NOMO-1 treated with DMSO at 0.1 percent for 48 hours (cell line): ENCODE measurements at regions not wholly inside any gene's neighbourhood (a gene's known extent, or its start where the extent isn't known, plus 50 kb on each side); places are given as distances from the start of the nearest gene placed in this dataset.

Experiments
- DNase-seq: peaks from one replicate; lab custom pipeline; 2025; ENCODE audit not compliant: unreplicated experiment; lab: John Stamatoyannopoulos, UW

DNA sequence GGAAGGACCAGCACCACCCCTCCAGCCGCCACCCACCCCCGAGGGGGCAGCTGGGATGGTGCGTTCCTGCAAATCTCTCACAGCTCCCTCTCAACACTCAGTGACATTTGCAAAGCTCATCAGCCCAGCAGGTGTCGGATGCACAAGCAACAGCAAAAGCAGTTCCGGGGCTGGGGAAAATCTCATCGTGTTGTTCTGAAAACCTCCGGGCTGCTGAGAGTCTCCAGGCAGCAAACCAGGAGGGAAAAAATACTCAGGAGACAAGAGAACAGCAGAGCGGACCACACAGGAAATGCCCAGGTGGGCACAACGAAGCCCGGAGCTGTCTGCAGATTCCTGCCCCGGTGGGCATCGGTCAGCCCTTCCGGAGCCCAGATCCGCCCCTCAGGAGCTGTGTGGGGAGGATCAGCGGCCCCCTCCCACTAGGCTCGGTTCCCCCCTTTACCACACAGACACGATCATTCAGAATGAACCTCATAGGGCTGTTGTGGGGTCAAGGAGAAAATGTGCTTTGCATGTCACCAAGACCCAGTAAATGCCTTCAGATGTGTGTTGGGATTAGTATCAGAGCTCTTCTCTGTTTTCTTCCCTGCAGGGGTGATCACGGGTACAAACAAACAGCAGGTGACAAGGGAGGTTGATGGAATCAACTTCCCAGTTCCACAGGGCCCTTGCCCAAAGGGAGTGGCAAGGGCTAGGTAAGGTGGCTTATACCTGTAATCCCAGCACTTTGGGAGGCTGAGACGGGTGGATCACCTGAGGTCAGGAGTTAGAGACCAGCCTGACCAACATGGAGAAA lies 127.0 kb upstream of the TIAM1 start:
- no peak for DNase-seq

DNA sequence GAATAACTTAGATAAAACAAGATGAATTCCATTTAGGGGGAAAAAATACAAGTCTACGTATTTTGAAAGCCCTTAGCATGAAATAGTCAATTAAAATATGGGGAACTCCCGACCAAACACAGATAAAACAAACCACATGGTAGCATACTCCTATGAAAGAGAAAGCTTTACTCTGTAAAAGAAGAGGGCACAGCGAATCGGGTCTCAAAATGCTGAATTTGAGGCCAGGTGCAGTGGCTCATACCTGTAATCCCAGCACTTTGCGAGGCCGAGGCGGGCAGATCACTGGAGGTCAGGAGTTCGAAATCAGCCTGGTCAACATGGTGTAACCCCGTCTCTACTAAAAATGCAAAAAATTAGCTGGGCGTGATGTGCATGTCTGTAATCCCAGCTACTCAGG lies 116.9 kb upstream of the TIAM1 start:
- DNase-seq, result no peak

DNA sequence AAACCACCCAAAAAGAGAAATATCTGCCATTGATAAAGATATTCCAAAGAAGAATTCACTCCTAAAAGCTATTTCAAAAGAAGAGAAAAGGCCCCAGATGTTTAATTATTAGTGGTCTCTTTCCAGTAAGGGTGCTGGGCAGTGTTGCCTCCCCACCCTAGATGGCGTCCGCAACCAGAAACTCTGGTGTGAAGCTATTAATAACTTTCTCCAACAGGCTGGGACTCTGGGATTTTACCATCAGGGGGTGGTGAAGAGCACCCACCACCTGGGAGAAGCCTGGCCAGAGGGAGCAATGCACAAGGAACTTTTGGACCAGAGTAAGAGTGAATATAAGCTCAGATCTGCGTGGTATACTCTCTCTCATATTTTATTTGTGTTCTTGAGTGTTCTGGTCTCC lies 115.4 kb upstream of the TIAM1 start:
- DNase-seq, result no peak

DNA sequence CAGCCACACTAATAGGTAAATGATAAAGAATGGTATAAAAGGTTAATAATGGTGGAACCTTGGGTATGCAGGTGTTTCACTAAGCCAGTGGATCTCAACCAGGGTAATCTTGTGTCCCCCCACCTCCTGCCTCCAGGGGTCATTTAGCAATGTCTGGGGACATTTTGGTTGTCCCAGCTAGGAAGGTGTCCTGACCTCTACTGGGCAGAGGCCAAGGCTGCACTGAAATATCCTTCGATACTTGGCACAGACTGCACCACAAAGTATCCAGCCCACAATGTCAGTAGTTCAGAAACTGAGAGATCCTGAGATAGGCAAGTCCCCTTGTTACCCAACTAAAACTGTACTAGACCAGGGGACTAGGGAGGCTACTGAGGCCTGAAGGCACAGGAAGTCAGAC lies 113.6 kb upstream of the TIAM1 start:
- DNase-seq, result no peak

DNA sequence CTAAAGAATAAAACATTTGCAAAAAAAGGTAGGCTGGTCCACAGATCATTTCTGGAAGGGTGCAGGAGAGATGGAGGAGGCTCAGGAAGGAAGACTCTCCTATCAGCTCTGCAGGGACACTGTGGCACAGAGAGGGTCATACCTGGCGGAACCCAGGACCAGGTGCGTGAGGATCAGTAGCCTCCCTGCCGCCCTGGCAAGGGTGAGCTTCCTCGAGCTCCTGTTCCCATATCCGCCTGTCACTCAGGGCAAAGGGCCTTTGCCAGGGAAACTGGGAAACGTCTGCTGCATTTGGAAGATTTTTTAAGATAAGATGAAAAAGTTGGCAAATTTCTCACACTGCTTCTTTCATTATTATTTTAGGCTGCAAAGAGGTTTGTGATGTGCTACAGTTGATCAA lies 112.1 kb upstream of the TIAM1 start:
- no peak for DNase-seq

DNA sequence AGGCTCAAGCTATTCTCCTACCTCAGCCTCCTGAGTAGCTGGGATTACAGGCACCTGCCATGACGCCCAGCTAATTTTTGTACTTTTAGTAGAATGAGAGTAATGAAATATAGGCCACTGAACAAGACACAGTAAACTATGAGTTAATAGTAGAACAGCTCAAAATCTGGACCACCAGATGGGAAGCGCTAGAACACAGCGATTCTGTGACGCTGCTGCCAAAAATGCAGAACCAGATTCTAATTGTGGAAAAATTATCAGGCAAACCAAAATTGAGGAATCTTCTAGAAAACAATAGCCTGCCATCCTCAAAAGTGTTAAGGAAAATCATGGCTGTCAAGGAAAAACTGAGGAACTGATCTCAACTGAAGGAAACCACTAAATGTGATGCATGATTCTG lies 111.4 kb upstream of the TIAM1 start:
- DNase-seq, result no peak

DNA sequence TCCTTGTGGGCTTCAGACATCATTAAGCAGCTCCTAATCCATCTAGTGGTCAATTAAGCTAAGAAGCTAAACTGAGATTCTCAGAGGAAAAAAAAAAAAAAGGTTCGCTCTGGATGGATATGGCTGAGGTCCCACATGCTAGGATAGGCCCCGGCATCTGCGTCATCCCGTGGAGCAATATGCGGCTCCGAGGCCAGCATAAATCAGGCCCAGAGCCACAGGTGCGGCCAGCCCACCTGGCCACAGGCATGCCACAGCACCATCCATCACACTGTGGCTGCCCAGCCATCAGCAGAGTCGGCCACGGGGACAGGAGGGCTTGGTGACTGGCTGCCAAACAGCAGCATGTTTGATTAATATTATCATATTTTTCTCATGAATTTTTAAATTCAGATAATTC lies 106.9 kb upstream of the TIAM1 start:
- DNase-seq, result no peak

DNA sequence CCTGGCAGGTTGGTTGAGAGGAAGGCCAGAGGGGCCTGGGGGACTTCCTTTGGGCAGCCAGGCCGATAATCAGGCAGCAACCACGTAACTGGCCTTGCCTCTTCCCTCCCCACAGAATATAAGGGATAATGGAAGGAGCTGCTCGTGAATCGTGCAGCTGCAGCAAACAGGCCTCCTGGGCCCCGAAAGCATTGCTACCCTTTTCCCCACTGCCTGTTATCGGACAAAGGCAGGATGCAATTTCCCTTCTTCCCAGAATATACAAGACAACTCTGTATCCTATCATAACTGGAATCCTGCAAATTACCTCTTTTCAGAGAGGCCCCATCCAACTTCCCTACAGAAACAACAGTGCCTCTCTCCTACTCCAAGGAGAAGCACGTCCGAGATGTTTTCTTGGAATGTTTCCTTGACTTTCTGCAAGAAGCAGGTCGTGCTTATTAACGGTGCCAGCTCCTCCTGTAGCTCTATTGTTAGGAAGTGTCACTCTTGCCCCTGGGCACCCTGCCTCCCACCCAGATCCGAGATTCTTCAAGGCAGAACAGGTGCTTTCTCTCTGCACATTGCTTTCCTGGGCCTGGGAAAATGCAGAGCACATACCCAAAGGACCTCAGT lies 106.0 kb upstream of the TIAM1 start:
- DNase-seq, result no peak

DNA sequence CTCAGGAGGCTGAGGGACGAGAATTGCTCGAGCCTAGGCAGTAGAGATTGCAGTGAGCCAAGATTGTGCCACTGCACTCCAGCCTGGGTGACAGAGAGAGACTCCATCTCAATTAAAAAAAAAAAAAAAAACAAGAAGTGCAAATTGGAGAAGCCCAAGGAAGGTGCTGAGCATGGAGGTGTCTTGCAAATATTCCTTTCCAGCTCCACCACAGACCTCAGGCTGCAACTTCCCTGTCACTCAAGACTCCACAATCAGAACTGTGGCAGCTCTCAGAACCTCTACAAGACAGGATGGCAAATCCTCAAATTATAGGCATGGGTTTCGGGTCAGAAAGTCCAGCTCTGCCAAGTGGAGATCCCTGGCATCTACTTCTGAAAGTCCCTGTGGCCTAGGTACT lies 104.4 kb upstream of the TIAM1 start:
- DNase-seq, result peak; percentile 38

DNA sequence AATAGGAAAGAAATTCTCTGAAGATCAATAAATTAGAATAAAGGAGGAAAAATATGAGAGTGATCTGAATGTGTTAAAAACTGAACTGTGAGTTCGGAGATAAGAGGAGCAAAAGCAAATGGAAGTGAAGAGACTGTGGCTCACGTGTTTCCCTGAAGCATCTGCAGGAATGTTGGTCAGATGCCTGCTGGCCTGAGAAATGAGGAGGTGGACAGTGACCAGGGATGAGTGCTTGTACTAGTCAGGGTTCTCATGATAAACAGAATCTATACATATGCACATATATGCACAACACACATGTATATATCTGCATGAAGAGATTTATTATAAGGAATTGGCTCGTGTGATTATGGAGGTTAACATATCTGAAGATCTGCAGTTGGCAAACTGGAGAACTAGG lies 103.4 kb upstream of the TIAM1 start:
- no peak for DNase-seq

DNA sequence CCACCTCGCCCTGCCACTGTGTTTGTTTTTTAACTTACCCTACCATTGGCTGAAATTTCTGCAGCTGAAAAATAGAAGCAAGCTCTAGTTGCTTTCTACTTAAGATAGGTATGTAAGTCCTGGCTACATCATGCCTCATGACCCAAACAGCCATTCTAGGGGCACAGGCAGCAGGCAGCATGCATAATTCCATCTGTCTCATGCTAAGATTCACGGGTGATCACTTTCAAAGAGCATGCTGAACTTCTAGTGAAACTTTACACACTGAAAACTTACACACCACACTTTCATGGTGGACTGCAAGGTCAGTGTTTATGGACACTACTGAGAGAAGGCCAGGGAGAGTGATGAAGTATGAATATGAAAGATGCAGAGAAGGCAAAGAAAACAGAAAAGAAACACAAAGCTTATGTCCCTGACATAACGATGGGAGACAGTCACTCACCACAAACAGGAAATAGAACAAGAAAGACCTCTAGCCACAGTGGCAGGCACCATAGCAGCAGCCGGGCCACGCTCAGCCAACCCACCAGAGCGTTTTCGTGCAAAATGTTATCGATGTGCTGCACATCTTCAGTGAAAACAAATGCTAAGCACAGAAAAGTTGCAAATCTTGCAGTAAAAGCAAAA lies 102.3 kb upstream of the TIAM1 start:
- DNase-seq, result peak; percentile 71

DNA sequence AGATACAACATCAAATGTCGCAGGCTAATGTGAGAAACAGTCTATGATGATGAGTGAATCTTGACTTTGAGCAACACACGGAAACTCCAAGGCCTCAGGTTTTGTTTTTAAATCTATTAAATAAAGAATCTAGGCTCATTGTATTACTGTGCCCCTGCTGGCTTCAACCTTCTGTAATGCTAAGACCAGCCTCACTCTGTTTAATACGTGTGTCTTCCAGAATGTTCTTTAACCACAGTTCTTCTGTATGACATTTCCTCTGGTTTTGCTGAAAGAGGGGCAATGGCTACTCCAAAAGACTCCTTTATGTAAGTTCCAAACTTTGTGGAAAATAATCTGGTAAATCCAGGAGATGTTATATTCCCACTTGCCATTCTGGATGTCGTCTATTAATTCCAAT lies 101.1 kb upstream of the TIAM1 start:
- DNase-seq, result no peak

DNA sequence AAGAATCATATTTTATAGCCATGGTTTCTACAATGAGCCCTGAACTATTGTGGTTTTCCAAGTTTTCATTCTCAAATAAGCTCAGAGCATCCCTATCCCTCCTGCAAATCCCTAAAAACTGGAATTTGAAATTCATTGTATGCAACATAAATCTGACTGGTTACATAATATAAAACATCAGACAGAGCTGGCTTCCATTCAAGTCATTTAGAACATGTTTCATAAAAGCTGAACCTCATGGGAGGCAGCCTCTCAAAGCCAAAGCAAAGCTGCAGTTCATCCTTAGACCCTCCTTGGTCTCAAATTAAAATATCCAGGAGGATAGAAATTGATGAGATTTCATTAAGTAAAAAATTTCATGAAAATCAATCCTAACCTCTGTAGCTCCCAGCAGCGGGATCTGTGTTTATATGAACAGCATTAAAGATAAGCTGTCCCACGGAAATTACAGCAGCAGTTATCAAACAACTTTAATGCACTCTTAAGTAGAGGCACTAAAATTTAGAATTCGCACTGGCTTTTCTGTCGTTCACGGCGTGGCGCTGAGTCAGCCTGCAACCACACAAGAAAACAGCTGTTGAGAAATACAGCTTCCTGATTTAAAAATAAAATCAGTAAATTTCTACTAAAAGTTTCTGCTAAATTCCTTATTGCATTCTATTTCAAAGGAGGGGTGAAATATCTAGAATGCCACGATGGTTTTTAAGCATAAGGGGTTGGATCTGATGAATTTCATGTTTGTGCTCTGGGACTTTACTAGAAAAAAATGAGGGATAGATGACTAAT lies 99.9 kb upstream of the TIAM1 start:
- DNase-seq, result peak; percentile 52

DNA sequence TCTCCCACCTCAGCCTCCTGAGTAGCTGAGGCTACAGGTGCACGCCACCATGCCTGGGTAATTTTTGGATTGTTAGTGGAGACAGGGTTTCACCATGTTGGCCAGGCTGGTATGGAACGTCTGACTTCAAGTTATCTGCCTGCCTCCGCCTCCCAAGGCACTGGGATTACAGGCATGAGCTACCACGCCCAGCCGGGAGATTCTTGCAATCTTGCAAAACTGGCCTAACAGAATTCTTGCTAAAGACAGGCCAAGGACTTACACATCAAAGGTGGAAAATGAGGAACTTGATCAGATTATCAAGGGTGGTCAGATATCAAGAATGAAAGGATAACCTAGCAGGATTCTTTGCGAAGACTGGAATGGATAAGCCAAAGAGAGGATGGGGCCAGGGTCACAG lies 98.3 kb upstream of the TIAM1 start:
- DNase-seq, result peak; percentile 24

DNA sequence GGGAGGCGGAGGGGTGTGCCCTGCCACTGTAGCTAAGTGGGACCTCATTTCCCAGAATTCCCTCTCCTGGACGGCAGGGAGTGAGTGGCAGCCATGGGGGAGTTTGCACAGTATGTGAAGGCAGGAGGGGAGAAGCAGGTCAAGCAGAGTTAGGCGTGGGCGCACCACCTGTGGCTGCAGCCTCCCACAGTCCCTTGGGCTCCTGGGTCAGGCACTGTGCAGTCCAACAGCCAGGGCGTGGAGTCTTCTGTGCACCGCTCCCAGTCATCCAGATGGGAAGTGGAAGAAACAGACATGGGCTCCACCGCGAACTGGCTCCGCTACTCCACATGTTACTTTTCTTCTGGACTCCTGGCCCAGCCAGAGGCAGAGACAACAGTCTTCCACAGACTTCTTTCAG lies 85.4 kb upstream of the TIAM1 start:
- no peak for DNase-seq

DNA sequence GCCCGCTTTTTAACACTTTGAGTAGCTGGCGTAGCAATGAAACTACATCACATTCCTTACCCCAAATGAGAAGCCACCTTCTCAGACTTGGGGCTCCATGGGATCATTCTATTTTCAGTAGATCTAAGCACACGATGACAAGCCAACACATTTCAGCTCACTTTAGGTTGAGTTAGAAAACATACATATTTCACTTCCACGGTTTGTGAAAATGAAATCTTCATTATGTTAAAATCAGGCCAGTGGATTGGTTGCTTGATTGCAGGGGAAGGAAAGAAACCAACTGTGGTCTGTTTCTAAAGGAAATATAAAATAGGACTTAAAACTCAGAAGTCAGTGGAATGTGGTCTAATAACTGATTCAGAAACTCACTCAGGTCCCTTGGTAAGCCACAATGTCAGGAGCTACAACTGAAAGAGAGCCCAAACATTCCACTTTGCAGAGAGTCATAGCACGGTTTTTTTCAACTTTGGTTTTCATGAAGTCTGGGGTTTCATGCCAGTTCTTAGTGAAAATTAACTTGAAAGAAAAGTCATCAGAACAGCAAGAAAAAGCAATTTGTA lies 82.3 kb upstream of the TIAM1 start:
- DNase-seq, result no peak

DNA sequence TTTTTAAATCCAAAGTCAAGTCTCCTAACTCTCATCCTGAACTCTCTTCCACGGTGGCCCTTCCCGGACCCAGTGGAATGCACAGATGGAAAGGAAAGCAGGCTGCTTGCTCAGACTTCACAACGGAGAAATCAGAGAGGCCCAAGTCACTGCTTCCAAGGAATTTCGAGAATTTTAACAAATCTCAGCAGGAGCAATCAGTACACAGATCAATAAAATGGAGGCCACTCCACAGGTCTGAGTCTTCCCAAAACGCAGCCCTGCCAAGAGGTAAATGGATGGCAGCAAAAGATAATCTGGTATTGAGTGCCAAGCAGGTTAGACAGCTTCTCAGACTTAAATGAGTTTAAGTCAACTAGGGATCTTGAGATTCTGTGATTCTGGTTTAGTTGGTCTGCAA lies 81.1 kb upstream of the TIAM1 start:
- DNase-seq, result no peak

DNA sequence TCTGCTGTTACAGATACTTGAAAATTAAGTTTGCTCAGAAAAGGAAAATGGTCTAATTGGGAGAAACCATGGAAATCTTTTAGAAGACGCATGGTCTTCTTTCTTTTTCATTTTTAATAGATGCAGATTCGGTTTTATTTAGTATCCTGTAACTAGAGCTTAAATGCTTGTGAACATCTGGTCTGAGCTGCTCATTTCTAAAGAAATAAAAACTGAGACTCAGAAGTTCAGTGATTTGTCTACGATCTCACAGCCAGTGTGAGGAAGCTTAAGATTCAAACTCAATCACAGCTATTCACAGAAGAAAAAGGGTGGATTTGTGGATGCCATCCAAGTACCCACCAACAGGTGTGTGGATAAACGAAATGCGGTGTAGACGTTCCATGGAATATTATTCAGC lies 80.0 kb upstream of the TIAM1 start:
- DNase-seq, result no peak

DNA sequence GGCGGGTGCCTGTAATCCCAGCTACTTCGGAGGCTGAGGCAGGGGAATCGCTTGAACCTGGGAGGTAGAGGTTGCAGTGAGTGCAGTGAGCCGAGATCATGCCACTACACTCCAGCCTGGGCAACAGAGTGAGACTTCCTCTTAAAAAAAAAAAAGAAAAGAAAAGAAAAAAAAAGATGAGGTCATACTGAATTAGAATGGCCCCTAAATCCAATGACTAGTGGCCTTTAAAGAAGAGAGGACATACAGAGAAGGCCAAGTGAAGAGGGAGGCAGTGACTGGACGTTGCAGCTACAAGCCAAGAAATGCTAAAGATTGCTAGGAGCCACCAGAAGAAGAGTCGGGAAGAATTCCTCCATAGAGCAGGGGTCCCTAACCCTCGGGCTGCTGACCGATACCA lies 76.9 kb upstream of the TIAM1 start:
- no peak for DNase-seq

DNA sequence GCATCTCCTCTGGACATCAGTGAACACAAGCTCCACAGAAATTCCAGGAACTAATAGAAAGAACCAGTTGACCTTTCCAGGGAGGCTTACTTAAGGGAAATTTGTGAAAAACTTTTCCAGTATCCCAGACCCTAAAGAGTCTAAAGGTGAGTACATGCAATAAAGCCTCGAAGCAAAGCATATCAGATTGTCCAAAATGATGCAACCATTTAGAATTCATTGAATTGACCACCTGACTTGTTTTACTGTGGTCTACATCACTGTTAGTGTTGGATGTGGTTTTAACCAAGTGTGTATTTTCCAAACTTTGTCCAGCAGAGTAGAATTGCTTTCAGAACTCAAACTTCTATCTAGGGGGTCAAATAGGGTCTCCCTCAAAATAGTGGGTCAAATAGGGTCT lies 76.3 kb upstream of the TIAM1 start:
- DNase-seq, result no peak

DNA sequence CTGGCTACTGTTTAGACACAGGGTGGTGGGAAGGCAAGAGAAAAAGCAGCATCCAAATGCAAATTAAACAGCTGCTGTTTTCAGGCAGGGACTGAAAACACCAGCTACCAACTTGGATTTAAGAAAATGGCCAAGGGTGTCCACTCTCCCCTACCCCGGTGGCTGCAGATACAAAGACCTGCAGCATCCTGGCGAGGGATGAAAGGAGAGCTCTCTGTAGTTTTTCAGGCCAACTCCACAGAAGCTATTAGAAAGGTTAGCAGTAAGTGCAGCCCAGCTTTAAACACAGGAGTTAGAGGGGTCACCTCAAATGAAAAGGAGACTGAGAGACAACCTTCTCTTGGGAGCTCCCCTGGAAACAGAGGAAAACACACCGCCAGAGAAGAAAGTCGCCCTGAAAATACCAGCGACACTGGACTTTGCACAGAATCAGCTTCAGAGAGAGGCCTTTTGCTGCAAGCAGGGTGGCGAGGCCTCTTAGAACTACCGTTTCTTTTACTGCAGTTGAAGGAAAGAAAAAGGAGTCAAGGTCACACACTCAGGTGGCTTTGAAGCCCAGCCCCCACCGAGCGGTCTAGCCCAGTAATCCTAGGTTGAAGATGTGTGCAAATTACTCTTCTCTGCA lies 74.4 kb upstream of the TIAM1 start:
- DNase-seq, result no peak
